Endothelial cell (in vitro differentiated cells): ENCODE measurements at regions not wholly inside any gene's neighbourhood (a gene's known extent, or its start where the extent isn't known, plus 50 kb on each side); places are given as distances from the start of the nearest gene placed in this dataset.

Source experiments
- DNase-seq: peaks from one replicate; pipeline ENCODE4 v3.0.0; 2021; ENCODE audit warnings: low spot score
- H3K27ac Mint-ChIP-seq: one replicate; pipeline ENCODE4 v1.8.0; 2021; ENCODE audit warnings: mixed read lengths, inconsistent platforms; ENCODE audit not compliant: unreplicated experiment
- H3K27me3 Mint-ChIP-seq: one replicate; pipeline ENCODE4 v1.8.0; 2021; ENCODE audit warnings: mild to moderate bottlenecking, moderate library complexity, mixed read lengths, inconsistent platforms; ENCODE audit not compliant: unreplicated experiment
- H3K36me3 Mint-ChIP-seq: one replicate; pipeline ENCODE4 v1.8.0; 2021; ENCODE audit warnings: mild to moderate bottlenecking, low read depth, mixed read lengths, inconsistent platforms; ENCODE audit not compliant: unreplicated experiment
- H3K4me1 Mint-ChIP-seq: one replicate; pipeline ENCODE4 v1.8.0; 2021; ENCODE audit warnings: mild to moderate bottlenecking, mixed read lengths, inconsistent platforms; ENCODE audit not compliant: unreplicated experiment
- H3K4me3 Mint-ChIP-seq: one replicate; pipeline ENCODE4 v1.8.0; 2021; ENCODE audit warnings: mild to moderate bottlenecking, mixed read lengths, inconsistent platforms; ENCODE audit not compliant: unreplicated experiment
- H3K9me3 Mint-ChIP-seq: one replicate; pipeline ENCODE4 v1.8.0; 2021; ENCODE audit warnings: mixed read lengths, inconsistent platforms; ENCODE audit not compliant: unreplicated experiment
- CTCF ChIP-seq: fragments of 200-600 bp; sonication (generic); IDR thresholded peaks from one replicate; pipeline ENCODE4 v1.5.0; 2021; ENCODE audit warnings: antibody characterized with exemption; ENCODE audit not compliant: unreplicated experiment

DNA sequence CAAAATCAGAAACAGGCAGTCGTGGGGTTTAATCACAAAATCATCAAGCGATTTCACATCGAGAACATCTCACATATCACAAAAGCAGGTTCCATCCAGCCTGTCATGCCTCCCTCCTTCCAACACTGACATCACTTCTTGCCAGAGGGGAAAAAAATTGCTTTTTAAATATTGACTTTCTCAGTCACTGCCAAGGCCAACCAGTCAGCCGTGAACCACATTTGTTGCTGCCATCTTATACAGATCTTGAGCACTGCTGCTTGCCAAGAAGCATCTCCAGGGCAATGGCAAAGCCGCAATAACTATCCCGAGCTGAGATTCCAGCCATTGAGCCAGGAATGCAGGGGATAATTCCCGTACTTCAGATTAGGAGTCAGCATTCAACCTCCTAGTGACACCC lies 174.6 kb downstream of the ANXA2 start:
- Mint-ChIP-seq H3K4me1 (no peaks in the 10 kb centered on the region), H3K27me3 (no peaks in the 10 kb centered on the region), H3K9me3 (no peaks in the 10 kb centered on the region), H3K27ac (no peak overlapping the region), H3K36me3 (no peaks in the 10 kb centered on the region), H3K4me3 (no peak overlapping the region)
- DNase-seq: no peak
- TF ChIP-seq CTCF: no peak

DNA sequence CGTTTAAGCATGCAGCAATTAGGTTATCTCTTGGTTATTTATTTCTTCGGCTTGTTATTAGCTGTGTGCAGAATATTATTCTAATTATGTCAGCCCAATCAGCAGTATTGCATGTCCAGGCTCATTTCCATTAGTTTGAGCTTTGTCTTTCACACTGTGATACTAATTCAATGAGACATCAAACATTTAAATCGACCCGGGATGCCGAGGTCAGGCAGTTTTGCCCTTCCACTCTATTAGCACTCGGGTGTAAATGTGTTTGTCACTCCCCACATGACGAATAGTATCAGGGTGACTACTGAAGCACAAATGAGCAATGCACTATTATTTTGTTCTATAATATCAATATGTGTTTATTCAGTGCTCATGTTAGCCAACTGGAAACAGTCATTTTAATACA lies 170.9 kb downstream of the ANXA2 start:
- Mint-ChIP-seq H3K4me1 (no peaks in the 10 kb centered on the region), H3K4me3 (no peak overlapping the region)

DNA sequence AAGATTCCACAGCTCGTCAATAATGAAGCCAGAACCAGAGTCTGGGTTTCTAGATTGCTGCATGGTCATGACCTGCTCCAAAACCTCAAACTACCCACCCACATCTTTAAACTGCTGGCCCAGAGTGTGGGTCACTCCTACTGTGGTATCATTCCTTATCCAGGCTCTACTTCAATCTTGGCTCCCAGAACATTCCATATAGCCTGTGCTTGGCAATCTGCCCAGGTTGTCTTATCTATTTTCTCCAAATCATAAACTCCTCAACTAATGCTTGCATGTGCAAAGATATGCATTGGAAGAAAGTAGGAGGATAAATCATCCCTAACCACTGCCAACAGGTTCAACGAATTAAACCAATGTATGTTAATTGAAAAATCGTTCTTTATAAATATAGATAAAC lies 169.7 kb downstream of the ANXA2 start:
- no peak for TF ChIP-seq CTCF
- DNase-seq: no peak
- Mint-ChIP-seq H3K4me1 (no peaks in the 10 kb centered on the region), H3K4me3 (no peak overlapping the region), H3K27me3 (no peaks in the 10 kb centered on the region), H3K36me3 (no peaks in the 10 kb centered on the region), H3K9me3 (no peaks in the 10 kb centered on the region), H3K27ac (no peak overlapping the region)

More for the DNA sequence above, 170.9 kb downstream of the ANXA2 start:
- no peak for DNase-seq
- no peak for TF ChIP-seq CTCF
- Mint-ChIP-seq H3K27me3 (no peaks in the 10 kb centered on the region), H3K9me3 (no peaks in the 10 kb centered on the region), H3K27ac (no peak overlapping the region), H3K36me3 (no peaks in the 10 kb centered on the region)

GRCh38 chr15:60228619-60229018 lies 169.2 kb downstream of the ANXA2 start:
- Mint-ChIP-seq H3K27me3 (no peaks in the 10 kb centered on the region), H3K4me3 (no peak overlapping the region), H3K4me1 (no peaks in the 10 kb centered on the region), H3K9me3 (no peaks in the 10 kb centered on the region), H3K36me3 (no peaks in the 10 kb centered on the region), H3K27ac (no peak overlapping the region)
- TF ChIP-seq CTCF: no peak
- DNase-seq: no peak

GRCh38 chr15:60235951-60236710 lies 161.7 kb downstream of the ANXA2 start:
- no peaks in the 10 kb centered on the region for H3K36me3 Mint-ChIP-seq
- H3K4me1 Mint-ChIP-seq: peaks cover 19% of the 10 kb centered on the region
- H3K9me3 Mint-ChIP-seq: peaks cover 4% of the 10 kb centered on the region
- H3K27me3 Mint-ChIP-seq: peaks cover 4% of the 10 kb centered on the region
- DNase-seq: peak; percentile 22
- no peak for TF ChIP-seq CTCF
- no peak overlapping the region for H3K27ac Mint-ChIP-seq
- no peak overlapping the region for H3K4me3 Mint-ChIP-seq
